Mucosa of descending colon (tissue), 3 donors: ENCODE measurements at regions not wholly inside any gene's neighbourhood (a gene's known extent, or its start where the extent isn't known, plus 50 kb on each side); places are given as distances from the start of the nearest gene placed in this dataset.

Source experiments
- ATAC-seq: fragments of 200-7000 bp; cut with Tn5 transposase; one replicate; pipeline ENCODE4 v1.9.1; 2020; ENCODE audit warnings: mild to moderate bottlenecking, moderate library complexity
- DNase-seq, 3 donors: peaks; one replicate each; pipeline ENCODE4 v3.0.0-alpha.2; 2020
- H3K36me3 ChIP-seq: fragments of 200-600 bp; one replicate; pipeline ENCODE4 v1.8.0; 2021; ENCODE audit warnings: low read depth, mild to moderate bottlenecking
- H3K4me1 ChIP-seq: fragments of 200-600 bp; one replicate; pipeline ENCODE4 v1.8.0; 2021; ENCODE audit warnings: low read depth, mild to moderate bottlenecking
- H3K4me3 ChIP-seq: fragments of 200-600 bp; one replicate; pipeline ENCODE4 v1.8.0; 2021; ENCODE audit warnings: mild to moderate bottlenecking
- H3K9me3 ChIP-seq: fragments of 200-600 bp; one replicate; pipeline ENCODE4 v1.8.0; 2021; ENCODE audit warnings: mild to moderate bottlenecking
- intact Hi-C, 2 donors: fragments of 100-400 bp; cut with DNase I in 1 of 2; cut with micrococcal nuclease in 1 of 2; formaldehyde crosslinking; loops; one replicate each; pipeline versions ENCODE4 v1.11.0 to v1.11.1; 2022; cut with DNase I, micrococcal nuclease
- TF ChIP-seq, protein P1 (sequence below): fragments of 200-600 bp; IDR thresholded peaks from one replicate; pipeline ENCODE4 v1.8.0; 2022; ENCODE audit warnings: antibody characterized with exemption, mild to moderate bottlenecking
- donor health status: DM: no; HTN: no; CAD: no; lungs with moderate emphysema.
- donor health status: DM: no; HTN: no; CAD: no.
- donor health status: DM: no; HTN: yes; CAD: no.

GRCh38 chr9:22992780-22993179 lies 546.2 kb downstream of the DMRTA1 start:
- H3K9me3 ChIP-seq, result peaks cover 9% of the 10 kb centered on the region
- intact Hi-C loops, result no loop called here

GRCh38 chr9:22997923-22998322 lies 551.3 kb downstream of the DMRTA1 start:
- Histone ChIP-seq H3K36me3 (no peaks in the 10 kb centered on the region), H3K4me1 (no peaks in the 10 kb centered on the region), H3K4me3 (no peak overlapping the region), H3K9me3 (peaks cover 14% of the 10 kb centered on the region)
- TF ChIP-seq, protein P1, sequence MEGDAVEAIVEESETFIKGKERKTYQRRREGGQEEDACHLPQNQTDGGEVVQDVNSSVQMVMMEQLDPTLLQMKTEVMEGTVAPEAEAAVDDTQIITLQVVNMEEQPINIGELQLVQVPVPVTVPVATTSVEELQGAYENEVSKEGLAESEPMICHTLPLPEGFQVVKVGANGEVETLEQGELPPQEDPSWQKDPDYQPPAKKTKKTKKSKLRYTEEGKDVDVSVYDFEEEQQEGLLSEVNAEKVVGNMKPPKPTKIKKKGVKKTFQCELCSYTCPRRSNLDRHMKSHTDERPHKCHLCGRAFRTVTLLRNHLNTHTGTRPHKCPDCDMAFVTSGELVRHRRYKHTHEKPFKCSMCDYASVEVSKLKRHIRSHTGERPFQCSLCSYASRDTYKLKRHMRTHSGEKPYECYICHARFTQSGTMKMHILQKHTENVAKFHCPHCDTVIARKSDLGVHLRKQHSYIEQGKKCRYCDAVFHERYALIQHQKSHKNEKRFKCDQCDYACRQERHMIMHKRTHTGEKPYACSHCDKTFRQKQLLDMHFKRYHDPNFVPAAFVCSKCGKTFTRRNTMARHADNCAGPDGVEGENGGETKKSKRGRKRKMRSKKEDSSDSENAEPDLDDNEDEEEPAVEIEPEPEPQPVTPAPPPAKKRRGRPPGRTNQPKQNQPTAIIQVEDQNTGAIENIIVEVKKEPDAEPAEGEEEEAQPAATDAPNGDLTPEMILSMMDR, result no peak
- ATAC-seq (no peak), DNase-seq (no peak)
- intact Hi-C loops, result no loop called here

More at GRCh38 chr9:22992780-22993179, 546.2 kb downstream of the DMRTA1 start:
- TF ChIP-seq, protein P1, result no peak
- no peaks in the 10 kb centered on the region for H3K36me3 ChIP-seq
- H3K4me1 ChIP-seq, result no peaks in the 10 kb centered on the region
- no peak for ATAC-seq
- no peak for DNase-seq
- H3K4me3 ChIP-seq, result no peak overlapping the region

DNA sequence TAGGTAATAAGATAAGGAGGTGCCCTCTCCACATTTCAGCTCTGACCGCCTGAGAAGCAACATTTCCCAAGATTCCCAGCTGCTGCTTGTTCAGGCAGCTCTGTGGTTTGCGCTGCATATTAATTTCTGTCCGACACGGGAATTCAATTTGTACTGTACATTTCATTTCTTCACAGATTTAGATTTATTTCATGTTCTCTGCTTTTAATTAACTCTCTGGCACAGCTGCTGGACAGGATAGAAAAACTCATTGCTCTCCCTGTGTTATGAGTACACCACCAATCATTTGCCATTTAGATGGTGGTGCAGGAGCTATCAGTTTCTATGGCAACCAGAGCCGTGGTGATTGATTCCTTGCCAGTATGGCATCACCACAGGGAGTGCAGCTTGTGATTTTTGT lies 558.5 kb downstream of the DMRTA1 start:
- intact Hi-C loops, result no loop called here

GRCh38 chr9:23006127-23006526 lies 559.5 kb downstream of the DMRTA1 start:
- no peak for ATAC-seq
- H3K36me3 ChIP-seq, result no peaks in the 10 kb centered on the region
- no peaks in the 10 kb centered on the region for H3K9me3 ChIP-seq
- intact Hi-C loops, result no loop called here
- TF ChIP-seq, protein P1, result no peak
- H3K4me3 ChIP-seq, result no peak overlapping the region
- no peaks in the 10 kb centered on the region for H3K4me1 ChIP-seq
- DNase-seq, result no peak

More for the DNA sequence above, 558.5 kb downstream of the DMRTA1 start:
- Histone ChIP-seq H3K4me1 (no peaks in the 10 kb centered on the region), H3K4me3 (no peak overlapping the region), H3K9me3 (no peaks in the 10 kb centered on the region), H3K36me3 (no peaks in the 10 kb centered on the region)
- ATAC-seq, result no peak
- TF ChIP-seq, protein P1, result no peak
- no peak for DNase-seq

DNA sequence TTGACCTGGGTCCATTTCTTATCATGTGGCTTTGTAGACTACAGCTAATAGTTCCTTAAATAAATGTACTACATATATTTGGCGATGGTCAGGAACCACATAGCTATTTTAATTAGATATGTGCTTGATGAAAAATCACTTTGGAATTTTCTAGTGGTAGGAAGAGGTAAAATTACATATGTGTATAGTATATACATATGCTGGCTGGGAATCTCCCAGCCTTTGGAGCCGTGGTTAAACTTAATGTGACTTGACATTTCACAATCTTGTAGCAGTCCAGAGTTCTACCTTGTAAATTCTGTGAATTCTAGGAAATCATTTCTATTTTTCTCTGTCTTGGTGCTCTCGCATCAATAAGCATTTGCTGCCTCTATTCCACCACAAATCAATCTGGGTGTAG lies 565.0 kb downstream of the DMRTA1 start:
- H3K9me3 ChIP-seq, result no peaks in the 10 kb centered on the region

More for the DNA sequence above, 565.0 kb downstream of the DMRTA1 start:
- intact Hi-C loops, result no loop called here
- Histone ChIP-seq H3K4me1 (no peaks in the 10 kb centered on the region), H3K4me3 (no peak overlapping the region), H3K36me3 (no peaks in the 10 kb centered on the region)
- DNase-seq (no peak), ATAC-seq (no peak)
- TF ChIP-seq, protein P1, result no peak
